ENCODE measurements at regions not wholly inside any gene's neighbourhood (a gene's known extent, or its start where the extent isn't known, plus 50 kb on each side); places are given as distances from the start of the nearest gene placed in this dataset.

- Histone ChIP-seq H3K36me3 (no peaks in the 10 kb centered on the region), H3K27ac (peak overlapping the region; percentile 73 to 87), H3K4me1 (peaks cover 5 to 100% (median 66%) of the 10 kb centered on the region in 4 donors), H3K27me3 (no peaks in the 10 kb centered on the region), H3K9me3 (no peaks in the 10 kb centered on the region), H3K4me3 (no peak overlapping the region)
- TF ChIP-seq, protein P1, sequence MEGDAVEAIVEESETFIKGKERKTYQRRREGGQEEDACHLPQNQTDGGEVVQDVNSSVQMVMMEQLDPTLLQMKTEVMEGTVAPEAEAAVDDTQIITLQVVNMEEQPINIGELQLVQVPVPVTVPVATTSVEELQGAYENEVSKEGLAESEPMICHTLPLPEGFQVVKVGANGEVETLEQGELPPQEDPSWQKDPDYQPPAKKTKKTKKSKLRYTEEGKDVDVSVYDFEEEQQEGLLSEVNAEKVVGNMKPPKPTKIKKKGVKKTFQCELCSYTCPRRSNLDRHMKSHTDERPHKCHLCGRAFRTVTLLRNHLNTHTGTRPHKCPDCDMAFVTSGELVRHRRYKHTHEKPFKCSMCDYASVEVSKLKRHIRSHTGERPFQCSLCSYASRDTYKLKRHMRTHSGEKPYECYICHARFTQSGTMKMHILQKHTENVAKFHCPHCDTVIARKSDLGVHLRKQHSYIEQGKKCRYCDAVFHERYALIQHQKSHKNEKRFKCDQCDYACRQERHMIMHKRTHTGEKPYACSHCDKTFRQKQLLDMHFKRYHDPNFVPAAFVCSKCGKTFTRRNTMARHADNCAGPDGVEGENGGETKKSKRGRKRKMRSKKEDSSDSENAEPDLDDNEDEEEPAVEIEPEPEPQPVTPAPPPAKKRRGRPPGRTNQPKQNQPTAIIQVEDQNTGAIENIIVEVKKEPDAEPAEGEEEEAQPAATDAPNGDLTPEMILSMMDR (IDR thresholded peaks at IDR 0.05), result no peak
- intact Hi-C loops (cut with DNase I; ENCODE audit: low total_unique reads), result no loop called here
- no peak for DNase-seq
Measured at GRCh38 chr3:159787794-159788205, 200.8 kb upstream of the IL12A start.

DNA sequence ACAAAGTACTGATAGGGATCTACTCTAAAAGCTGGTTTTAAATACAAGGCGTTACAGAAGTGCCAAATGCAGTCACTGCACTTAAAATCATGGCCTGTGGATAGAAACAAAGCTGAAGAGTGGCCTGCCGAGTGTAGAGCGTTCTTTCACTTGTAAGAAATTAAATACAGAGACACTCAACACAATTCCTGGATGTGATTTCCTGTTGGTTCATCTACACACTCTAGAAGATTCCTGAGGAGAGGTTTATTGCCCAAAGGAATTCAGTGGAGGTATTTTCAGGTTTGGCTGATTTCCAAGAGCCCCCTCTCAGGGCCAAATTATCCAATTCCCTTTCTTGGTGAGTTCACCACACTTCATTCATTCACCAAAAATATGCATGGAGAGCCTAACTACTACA, 200.3 kb upstream of the IL12A start:
- intact Hi-C loops (cut with DNase I; ENCODE audit: low total_unique reads), result no loop called here
- Histone ChIP-seq H3K27me3 (no peaks in the 10 kb centered on the region), H3K9me3 (no peaks in the 10 kb centered on the region), H3K27ac (peak overlapping the region; percentile 73 to 87), H3K36me3 (no peaks in the 10 kb centered on the region), H3K4me1 (peaks cover 5 to 100% (median 64%) of the 10 kb centered on the region in 4 donors), H3K4me3 (no peak overlapping the region)
- TF ChIP-seq, protein P1 (IDR thresholded peaks at IDR 0.05), result no peak
- no peak for DNase-seq

- H3K4me1 ChIP-seq, result peaks cover 5 to 100% (median 65%) of the 10 kb centered on the region in 4 donors
- peak overlapping the region; percentile 15 to 87 for H3K27ac ChIP-seq
- DNase-seq, result no peak
- H3K36me3 ChIP-seq, result no peaks in the 10 kb centered on the region
- TF ChIP-seq, protein P1 (IDR thresholded peaks at IDR 0.05), result no peak
- no peaks in the 10 kb centered on the region for H3K27me3 ChIP-seq
- intact Hi-C loops (cut with DNase I; ENCODE audit: low total_unique reads), result no loop called here
- no peaks in the 10 kb centered on the region for H3K9me3 ChIP-seq
- no peak overlapping the region for H3K4me3 ChIP-seq
Measured at GRCh38 chr3:159789017-159789416, 199.6 kb upstream of the IL12A start.

GRCh38 chr3:159789742-159790635, 198.6 kb upstream of the IL12A start:
- H3K4me1 ChIP-seq, result peaks cover 5 to 100% (median 68%) of the 10 kb centered on the region in 4 donors
- no peaks in the 10 kb centered on the region for H3K27me3 ChIP-seq
- no peak for DNase-seq
- H3K4me3 ChIP-seq, result no peak overlapping the region
- no peaks in the 10 kb centered on the region for H3K36me3 ChIP-seq
- peak overlapping the region; percentile 15 to 87 for H3K27ac ChIP-seq
- TF ChIP-seq, protein P1 (IDR thresholded peaks at IDR 0.05), result no peak
- no peaks in the 10 kb centered on the region for H3K9me3 ChIP-seq
- intact Hi-C loops (cut with DNase I; ENCODE audit: low total_unique reads), result no loop called here

DNA sequence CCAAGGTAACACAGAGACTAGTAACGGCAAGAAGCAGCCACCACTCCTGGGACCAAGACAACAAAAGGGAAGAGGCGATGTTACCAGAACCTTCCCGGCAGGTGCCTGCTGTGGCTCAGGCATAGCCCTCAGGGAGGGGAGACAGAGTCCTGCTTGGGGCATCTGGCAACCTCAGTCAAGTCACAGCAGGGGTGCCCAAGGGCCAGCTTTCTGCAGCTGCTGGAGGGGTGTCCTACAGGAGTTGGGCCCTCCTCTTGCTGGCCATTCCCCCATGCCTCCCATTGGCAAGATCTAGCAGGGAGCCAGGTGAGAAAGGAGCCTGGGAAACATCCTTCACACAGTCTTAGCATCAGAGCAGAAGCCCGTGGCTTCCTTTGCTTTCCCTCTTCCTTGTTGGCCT, 197.3 kb upstream of the IL12A start:
- intact Hi-C loops (cut with DNase I; ENCODE audit: low total_unique reads), result no loop called here
- TF ChIP-seq, protein P1 (IDR thresholded peaks at IDR 0.05), result no peak
- peak overlapping the region; percentile 71 to 87 for H3K27ac ChIP-seq
- no peaks in the 10 kb centered on the region for H3K27me3 ChIP-seq
- DNase-seq, result no peak
- H3K4me1 ChIP-seq, result peaks cover 5 to 100% (median 76%) of the 10 kb centered on the region in 4 donors
- H3K4me3 ChIP-seq, result no peak overlapping the region
- no peaks in the 10 kb centered on the region for H3K9me3 ChIP-seq
- H3K36me3 ChIP-seq, result no peaks in the 10 kb centered on the region
